LNCaP clone FGC (cell line): ENCODE measurements at regions not wholly inside any gene's neighbourhood (a gene's known extent, or its start where the extent isn't known, plus 50 kb on each side); places are given as distances from the start of the nearest gene placed in this dataset.

Experiments
- DNase-seq: peaks from one replicate; pipeline ENCODE4 v3.0.0-alpha.2; 2011; ENCODE audit warnings: low read depth
- H3K4me3 ChIP-seq: 2 replicates; pipeline ENCODE4 v1.5.1; 2011; ENCODE audit warnings: mild to moderate bottlenecking, low read depth, low read length, control low read depth
- TF ChIP-seq, protein P1 (sequence below): IDR thresholded peaks from 2 replicates; pipeline ENCODE4 v1.5.1; 2012; ENCODE audit warnings: mild to moderate bottlenecking; ENCODE audit not compliant: control insufficient read depth, insufficient read depth; ENCODE audit errors: extremely low read depth

DNA sequence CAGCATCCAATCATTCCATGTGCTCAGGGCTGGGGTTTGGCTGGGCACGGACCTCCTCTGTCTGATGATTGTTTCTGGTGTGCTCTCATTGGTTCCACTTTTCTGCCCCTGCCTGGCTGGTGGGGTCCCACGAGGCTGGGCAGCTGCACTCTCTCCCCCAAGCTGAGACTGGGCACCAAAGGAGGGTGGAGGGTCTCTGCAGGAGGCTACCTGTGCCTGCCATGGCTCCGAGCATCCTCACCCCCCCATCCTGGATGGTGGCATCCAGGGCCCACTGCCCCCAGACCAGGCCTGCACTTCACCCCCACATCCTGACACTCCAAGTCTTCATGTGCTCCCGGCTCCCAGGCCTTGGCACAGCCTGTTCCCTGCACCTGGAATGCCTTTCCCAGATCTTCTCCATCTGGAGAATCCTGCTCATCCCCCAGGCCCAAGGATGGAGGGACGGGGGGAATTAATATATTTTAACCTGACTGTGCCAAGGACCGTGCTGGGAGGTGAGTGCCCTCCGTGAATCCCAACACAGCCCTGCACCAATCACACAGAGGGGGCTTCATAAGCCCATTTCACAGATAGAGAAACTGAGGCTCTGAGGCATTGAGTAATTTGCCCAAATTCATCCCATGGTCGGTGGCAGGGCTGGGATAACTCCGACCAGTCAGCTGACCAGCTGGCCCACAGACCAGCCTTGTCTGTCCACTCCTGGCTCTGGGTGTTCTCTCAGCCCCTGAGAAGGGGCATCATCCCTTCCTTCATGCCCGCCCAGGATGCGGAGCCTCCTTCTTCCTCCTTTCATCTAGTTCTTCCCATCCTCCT is 403.4 kb downstream of the MATN1 start:
- TF ChIP-seq, protein P1, sequence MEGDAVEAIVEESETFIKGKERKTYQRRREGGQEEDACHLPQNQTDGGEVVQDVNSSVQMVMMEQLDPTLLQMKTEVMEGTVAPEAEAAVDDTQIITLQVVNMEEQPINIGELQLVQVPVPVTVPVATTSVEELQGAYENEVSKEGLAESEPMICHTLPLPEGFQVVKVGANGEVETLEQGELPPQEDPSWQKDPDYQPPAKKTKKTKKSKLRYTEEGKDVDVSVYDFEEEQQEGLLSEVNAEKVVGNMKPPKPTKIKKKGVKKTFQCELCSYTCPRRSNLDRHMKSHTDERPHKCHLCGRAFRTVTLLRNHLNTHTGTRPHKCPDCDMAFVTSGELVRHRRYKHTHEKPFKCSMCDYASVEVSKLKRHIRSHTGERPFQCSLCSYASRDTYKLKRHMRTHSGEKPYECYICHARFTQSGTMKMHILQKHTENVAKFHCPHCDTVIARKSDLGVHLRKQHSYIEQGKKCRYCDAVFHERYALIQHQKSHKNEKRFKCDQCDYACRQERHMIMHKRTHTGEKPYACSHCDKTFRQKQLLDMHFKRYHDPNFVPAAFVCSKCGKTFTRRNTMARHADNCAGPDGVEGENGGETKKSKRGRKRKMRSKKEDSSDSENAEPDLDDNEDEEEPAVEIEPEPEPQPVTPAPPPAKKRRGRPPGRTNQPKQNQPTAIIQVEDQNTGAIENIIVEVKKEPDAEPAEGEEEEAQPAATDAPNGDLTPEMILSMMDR = no peak
- DNase-seq = no peak
- no peak overlapping the region for H3K4me3 ChIP-seq

DNA sequence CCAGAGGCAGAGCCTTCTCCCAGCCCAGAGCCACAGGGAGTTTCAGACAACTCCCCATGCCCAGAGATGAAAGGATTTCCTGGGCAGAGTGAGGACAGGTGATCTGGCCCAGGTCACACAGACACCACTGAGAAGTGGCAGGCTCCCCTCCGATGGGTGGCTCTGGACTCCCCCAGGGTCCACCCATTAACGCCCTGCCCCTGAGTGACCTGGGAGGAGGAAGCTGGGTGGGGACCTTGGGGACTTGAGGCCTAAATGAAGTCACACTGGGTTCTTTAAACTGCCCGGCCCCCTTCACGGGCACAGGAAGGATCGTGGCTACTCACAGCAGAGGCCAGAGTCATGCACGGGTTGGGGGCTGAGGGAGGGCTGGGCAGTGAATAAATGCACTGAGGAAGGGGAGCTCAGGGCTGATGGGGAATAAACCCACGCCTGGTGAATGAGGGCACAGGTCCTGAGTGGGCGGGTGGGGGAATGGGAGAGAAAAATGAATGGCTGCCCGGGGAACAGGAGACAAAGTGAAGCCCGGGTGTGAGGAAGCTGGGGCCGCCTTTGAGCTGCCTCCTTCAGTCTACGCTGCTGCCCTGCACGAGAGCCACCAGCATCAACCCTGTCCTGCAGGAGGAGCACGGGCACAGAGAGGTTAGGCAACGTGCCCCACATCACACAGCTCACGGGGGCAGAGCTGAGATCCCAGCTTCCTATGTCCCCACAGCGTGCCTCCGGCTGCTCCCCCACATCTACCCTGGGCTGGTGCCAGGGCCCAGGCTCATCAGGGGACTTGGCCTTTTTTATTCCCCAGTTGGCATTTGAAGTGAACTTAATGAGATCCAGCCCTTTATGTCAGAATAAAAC is 404.3 kb downstream of the MATN1 start:
- DNase-seq = no peak
- TF ChIP-seq, protein P1 = no peak
- no peak overlapping the region for H3K4me3 ChIP-seq

DNA sequence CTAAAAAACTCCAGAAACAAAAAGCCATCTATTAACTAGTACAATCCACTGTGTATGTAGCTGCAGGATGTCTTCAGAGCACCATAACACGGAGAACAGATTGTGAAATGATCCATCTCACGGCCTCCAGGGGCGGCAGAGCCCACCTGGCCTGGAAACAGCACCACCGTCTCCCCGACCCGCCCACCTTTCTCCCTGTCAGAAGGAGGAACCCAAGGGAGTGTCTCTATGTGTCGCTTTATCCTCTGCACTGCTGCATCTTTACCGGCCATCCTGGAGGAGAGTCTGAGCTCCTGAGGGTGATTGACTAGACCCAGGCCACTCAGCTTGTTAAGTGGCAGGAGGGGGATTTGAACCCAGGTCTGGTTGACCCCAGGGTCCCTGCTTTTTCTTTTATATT is 405.0 kb downstream of the MATN1 start:
- DNase-seq = no peak
- H3K4me3 ChIP-seq = no peak overlapping the region
- TF ChIP-seq, protein P1 = no peak

DNA sequence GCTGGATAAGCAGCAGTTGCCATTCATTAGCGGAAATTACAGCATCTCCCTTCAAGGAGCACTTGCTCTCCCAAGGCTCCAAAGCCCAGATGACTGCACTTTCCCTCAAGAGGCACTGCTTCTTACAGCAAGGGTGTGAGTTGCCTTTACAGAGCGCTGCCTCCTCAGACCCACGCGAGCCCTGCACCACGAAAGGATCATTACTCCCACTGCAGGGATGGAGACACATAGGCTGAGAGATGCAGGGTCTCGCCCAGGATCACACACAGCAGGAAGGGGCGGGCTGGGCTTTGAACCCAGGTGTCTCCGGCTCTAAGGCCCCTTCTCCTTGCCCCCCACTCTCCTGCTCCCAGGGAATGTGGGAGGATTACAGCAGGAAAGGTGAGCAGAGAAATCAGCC is 405.5 kb downstream of the MATN1 start:
- DNase-seq = no peak
- no peak overlapping the region for H3K4me3 ChIP-seq
- TF ChIP-seq, protein P1 = no peak

DNA sequence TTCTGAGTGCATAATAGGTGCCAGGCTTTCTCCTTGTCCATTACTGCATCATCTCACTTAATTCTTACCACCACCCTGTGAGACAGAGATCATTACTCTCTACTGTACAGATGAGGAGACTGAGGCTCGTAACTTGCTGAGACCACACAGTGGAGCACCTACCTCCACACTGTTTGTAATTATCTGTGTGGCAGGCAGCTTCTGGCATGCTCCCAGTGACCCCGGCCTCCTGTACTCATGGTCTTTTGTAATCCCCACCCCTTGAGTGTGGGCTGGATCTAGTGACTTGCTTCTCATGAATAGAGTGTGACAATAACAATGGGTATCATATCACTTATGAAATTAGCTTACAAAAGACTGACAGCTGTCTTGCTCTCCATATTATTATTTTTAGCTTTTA is 407.3 kb downstream of the MATN1 start:
- H3K4me3 ChIP-seq = no peak overlapping the region
- DNase-seq = no peak
- TF ChIP-seq, protein P1 = no peak

DNA sequence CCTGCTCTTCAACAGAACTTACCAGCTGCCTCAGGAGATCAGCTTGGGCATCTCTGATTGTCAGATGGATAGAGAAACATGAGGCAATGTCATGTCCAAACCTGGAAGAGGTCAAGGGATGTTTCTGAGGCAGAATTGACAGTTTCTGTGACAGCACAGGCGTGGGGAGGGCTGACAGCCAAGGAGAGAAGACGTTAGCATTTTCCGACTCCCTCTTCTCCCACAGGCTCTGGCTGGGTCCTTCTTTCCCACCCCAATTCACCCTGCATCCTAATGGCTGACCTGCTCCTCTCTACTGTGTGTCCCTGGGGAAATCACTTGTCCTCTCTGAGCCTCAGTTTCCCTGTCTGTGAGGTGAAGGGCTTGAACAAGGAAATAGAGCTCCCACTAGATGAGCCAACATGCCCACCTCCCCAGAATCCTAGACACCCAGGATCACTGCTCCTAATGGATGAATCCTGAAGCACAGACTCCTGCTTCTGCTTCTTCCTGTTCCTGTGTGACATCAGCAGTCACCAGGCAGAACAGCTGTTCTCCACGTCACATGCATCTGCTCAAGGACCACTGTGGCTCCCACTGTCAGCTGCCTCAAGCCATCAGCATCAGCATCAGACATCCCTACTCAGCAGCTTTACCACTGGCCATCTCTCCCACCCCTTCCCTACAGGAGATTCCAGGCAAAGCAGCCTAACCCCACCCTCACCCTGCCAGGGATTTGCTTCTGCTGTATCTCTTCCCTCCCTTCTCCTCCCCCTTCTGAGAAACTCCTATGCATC is 408.0 kb downstream of the MATN1 start:
- no peak overlapping the region for H3K4me3 ChIP-seq
- TF ChIP-seq, protein P1 = no peak
- no peak for DNase-seq
